ENCODE measurements at regions not wholly inside any gene's neighbourhood (a gene's known extent, or its start where the extent isn't known, plus 50 kb on each side); places are given as distances from the start of the nearest gene placed in this dataset.

GRCh38 chr19:23539499-23539898 is 144.2 kb upstream of the ZNF91 start:
- TF ChIP-seq NR2F2 (IDR thresholded peaks at IDR 0.05) (no peak), CTCF (IDR thresholded peaks at IDR 0.05; ENCODE audit: low read depth, low read length, missing input control) (no peak), YY1 (IDR thresholded peaks at IDR 0.05) (no peak), ZBTB33 (IDR thresholded peaks at IDR 0.05) (no peak), MAX (IDR thresholded peaks at IDR 0.05) (no peak), FOXA1 (IDR thresholded peaks at IDR 0.05) (no peak), TAF1 (conservative IDR thresholded peaks at IDR 0.05) (no peak), EGR1 (IDR thresholded peaks at IDR 0.05; ENCODE audit: low read depth in 2 of 2) (no peak), SP1 (IDR thresholded peaks at IDR 0.05) (no peak)

Measured in liver (tissue), 3 donors.